PC-3 (cell line): ENCODE measurements at regions not wholly inside any gene's neighbourhood (a gene's known extent, or its start where the extent isn't known, plus 50 kb on each side); places are given as distances from the start of the nearest gene placed in this dataset.

Source experiments
- ATAC-seq: fragments of 200-7000 bp; cut with Tn5 transposase; 2 replicates; pipeline ENCODE4 v1.9.1; 2020; ENCODE audit warnings: mild to moderate bottlenecking, moderate library complexity
- BruUV-seq: library from RNA; stranded (reverse); fragments of 400-500 nt; replicated peaks from 2 replicates; lab custom pipeline; 2021; lab: Mats Ljungman, UMichigan
- CTCF ChIA-PET: fragments of 300-600 bp; sonication (Branson Sonifier 250); formaldehyde crosslinking; loops from one replicate; lab custom pipeline; 2022; ENCODE audit warnings: antibody characterized with exemption; lab: Charles Lee
- POLR2A ChIA-PET: fragments of 300-600 bp; sonication (Branson Sonifier 250); formaldehyde crosslinking; loops from one replicate; lab custom pipeline; 2022; ENCODE audit warnings: antibody characterized with exemption; ENCODE audit not compliant: unreplicated experiment; lab: Charles Lee
- DNase-seq: peaks from one replicate; pipeline ENCODE4 v3.0.0-alpha.2; 2015
- H2AFZ ChIP-seq: fragments of 300-600 bp; sonication (generic); 2 replicates; pipeline ENCODE4 v1.6.0; 2016; ENCODE audit warnings: antibody characterized with exemption, low read length
- H3F3A ChIP-seq: fragments of 300-600 bp; sonication (generic); one replicate; pipeline ENCODE4 v1.6.0; 2017; ENCODE audit warnings: antibody characterized with exemption, low read length, control low read depth, mild to moderate bottlenecking; ENCODE audit not compliant: unreplicated experiment
- H3K27ac ChIP-seq: fragments of 300-600 bp; sonication (generic); 2 replicates; pipeline ENCODE4 v1.5.1; 2016; ENCODE audit warnings: mild to moderate bottlenecking, low read length
- H3K27me3 ChIP-seq: fragments of 300-600 bp; sonication (generic); 2 replicates; pipeline ENCODE4 v1.6.1; 2016; ENCODE audit warnings: low read length, mixed read lengths
- H3K36me3 ChIP-seq: fragments of 300-600 bp; sonication (generic); 2 replicates; pipeline ENCODE4 v1.6.1; 2016; ENCODE audit warnings: low read depth, mixed run types, low read length, mixed read lengths
- H3K4me1 ChIP-seq: fragments of 300-600 bp; sonication (generic); 2 replicates; pipeline ENCODE4 v1.5.1; 2016; ENCODE audit warnings: low read length; ENCODE audit not compliant: insufficient read depth
- H3K4me2 ChIP-seq: fragments of 300-600 bp; sonication (generic); 2 replicates; pipeline ENCODE4 v1.6.0; 2016; ENCODE audit warnings: low read length
- H3K4me3 ChIP-seq: fragments of 300-600 bp; sonication (generic); 2 replicates; pipeline ENCODE4 v1.5.1; 2016; ENCODE audit warnings: mild to moderate bottlenecking, low read length, mixed read lengths
- H3K79me2 ChIP-seq: fragments of 300-600 bp; sonication (generic); 2 replicates; pipeline ENCODE4 v1.6.1; 2017; ENCODE audit warnings: low read length, mixed read lengths
- H3K9ac ChIP-seq: fragments of 300-600 bp; sonication (generic); 2 replicates; pipeline ENCODE4 v1.6.0; 2016; ENCODE audit warnings: mild to moderate bottlenecking, low read length
- H3K9me2 ChIP-seq: fragments of 300-600 bp; sonication (generic); replicated peaks from 2 replicates; pipeline ENCODE4 v1.6.1; 2016; ENCODE audit warnings: mixed run types, low read length, mixed read lengths
- H3K9me3 ChIP-seq: fragments of 300-600 bp; sonication (generic); 2 replicates; pipeline ENCODE4 v1.6.1; 2016; ENCODE audit warnings: low read length, mixed read lengths
- H4K20me1 ChIP-seq: fragments of 300-600 bp; sonication (generic); 2 replicates; pipeline ENCODE4 v1.6.1; 2016; ENCODE audit warnings: low read length, mixed read lengths
- EZH2 ChIP-seq: fragments of 300-600 bp; sonication (generic); IDR thresholded peaks from one replicate; pipeline ENCODE4 v1.6.1; 2017; ENCODE audit warnings: antibody characterized with exemption, mild to moderate bottlenecking, low read length; ENCODE audit not compliant: unreplicated experiment
- EZH2phosphoT487 ChIP-seq: fragments of 300-600 bp; sonication (generic); IDR thresholded peaks from 2 replicates; pipeline ENCODE4 v1.6.1; 2018; ENCODE audit warnings: mild to moderate bottlenecking, antibody characterized with exemption, low read length, borderline replicate concordance
- intact Hi-C: fragments of 100-400 bp; cut with micrococcal nuclease; formaldehyde crosslinking; loops from 2 replicates; pipeline ENCODE4 v1.9.0; 2023
- TF ChIP-seq, protein P1 (sequence below): fragments of 300-600 bp; sonication (generic); conservative IDR thresholded peaks from 2 replicates; pipeline ENCODE4 v1.5.1; 2017; ENCODE audit warnings: antibody characterized with exemption, low read depth, mild to moderate bottlenecking, low read length

GRCh38 chr17:13736916-13737315, 135.2 kb upstream of the HS3ST3A1 start:
- ATAC-seq: no peak
- no TSS peak for BruUV-seq

GRCh38 chr17:13740686-13741085, 139.0 kb upstream of the HS3ST3A1 start:
- H3K4me3 ChIP-seq: no peak overlapping the region
- ChIA-PET CTCF (no interaction called here), POLR2A (no interaction called here)
- no peaks in the 10 kb centered on the region for H3K79me2 ChIP-seq
- no TSS peak for BruUV-seq
- no peaks in the 10 kb centered on the region for H3K27me3 ChIP-seq
- H4K20me1 ChIP-seq: no peaks in the 10 kb centered on the region
- H2AFZ ChIP-seq: no peak overlapping the region
- no peaks in the 10 kb centered on the region for H3K36me3 ChIP-seq
- intact Hi-C loops: no loop called here
- no peak overlapping the region for H3K27ac ChIP-seq
- H3K9me3 ChIP-seq: 0 out of 2 replicates have a peak, but pooled peaks cover 3% of the 10 kb centered on the region
- no peaks in the 10 kb centered on the region for H3F3A ChIP-seq
- H3K4me1 ChIP-seq: peaks cover 6% of the 10 kb centered on the region; the same call in 1 of the 2 replicates
- ATAC-seq (no peak), DNase-seq (no peak)
- H3K9ac ChIP-seq: no peak overlapping the region
- no peaks in the 10 kb centered on the region for H3K9me2 ChIP-seq
- no peak overlapping the region for H3K4me2 ChIP-seq
- TF ChIP-seq, protein P1, sequence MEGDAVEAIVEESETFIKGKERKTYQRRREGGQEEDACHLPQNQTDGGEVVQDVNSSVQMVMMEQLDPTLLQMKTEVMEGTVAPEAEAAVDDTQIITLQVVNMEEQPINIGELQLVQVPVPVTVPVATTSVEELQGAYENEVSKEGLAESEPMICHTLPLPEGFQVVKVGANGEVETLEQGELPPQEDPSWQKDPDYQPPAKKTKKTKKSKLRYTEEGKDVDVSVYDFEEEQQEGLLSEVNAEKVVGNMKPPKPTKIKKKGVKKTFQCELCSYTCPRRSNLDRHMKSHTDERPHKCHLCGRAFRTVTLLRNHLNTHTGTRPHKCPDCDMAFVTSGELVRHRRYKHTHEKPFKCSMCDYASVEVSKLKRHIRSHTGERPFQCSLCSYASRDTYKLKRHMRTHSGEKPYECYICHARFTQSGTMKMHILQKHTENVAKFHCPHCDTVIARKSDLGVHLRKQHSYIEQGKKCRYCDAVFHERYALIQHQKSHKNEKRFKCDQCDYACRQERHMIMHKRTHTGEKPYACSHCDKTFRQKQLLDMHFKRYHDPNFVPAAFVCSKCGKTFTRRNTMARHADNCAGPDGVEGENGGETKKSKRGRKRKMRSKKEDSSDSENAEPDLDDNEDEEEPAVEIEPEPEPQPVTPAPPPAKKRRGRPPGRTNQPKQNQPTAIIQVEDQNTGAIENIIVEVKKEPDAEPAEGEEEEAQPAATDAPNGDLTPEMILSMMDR: no peak
- no peak for TF ChIP-seq EZH2phosphoT487

More at GRCh38 chr17:13736916-13737315, 135.2 kb upstream of the HS3ST3A1 start:
- Histone ChIP-seq H3K36me3 (no peaks in the 10 kb centered on the region), H4K20me1 (no peaks in the 10 kb centered on the region), H2AFZ (no peak overlapping the region), H3K9me3 (0 out of 2 replicates have a peak, but pooled peaks cover 3% of the 10 kb centered on the region), H3K4me1 (peaks cover 6% of the 10 kb centered on the region; the same call in 1 of the 2 replicates), H3K4me2 (no peak overlapping the region), H3K79me2 (no peaks in the 10 kb centered on the region), H3F3A (no peaks in the 10 kb centered on the region), H3K27ac (no peak overlapping the region), H3K4me3 (no peak overlapping the region), H3K9ac (no peak overlapping the region), H3K9me2 (no peaks in the 10 kb centered on the region), H3K27me3 (no peaks in the 10 kb centered on the region)
- peak; percentile 24 for DNase-seq
- ChIA-PET POLR2A (no interaction called here), CTCF (no interaction called here)
- TF ChIP-seq EZH2: no peak
- TF ChIP-seq, protein P1: no peak
- TF ChIP-seq EZH2phosphoT487: no peak
- intact Hi-C loops: no loop called here

GRCh38 chr17:13741744-13742143, 140.0 kb upstream of the HS3ST3A1 start:
- Histone ChIP-seq H3K27ac (no peak overlapping the region), H4K20me1 (no peaks in the 10 kb centered on the region), H3K36me3 (no peaks in the 10 kb centered on the region), H3K4me1 (peaks cover 3% of the 10 kb centered on the region; the same call in 1 of the 2 replicates), H3K27me3 (no peaks in the 10 kb centered on the region), H3K79me2 (no peaks in the 10 kb centered on the region), H2AFZ (peak overlapping the region; percentile 31; the same call in 1 of the 2 replicates), H3K9me2 (no peaks in the 10 kb centered on the region), H3F3A (no peaks in the 10 kb centered on the region), H3K9ac (no peak overlapping the region), H3K9me3 (0 out of 2 replicates have a peak, but pooled peaks cover 3% of the 10 kb centered on the region), H3K4me3 (no peak overlapping the region), H3K4me2 (no peak overlapping the region)
- ATAC-seq (no peak), DNase-seq (no peak)
- intact Hi-C loops: no loop called here
- ChIA-PET CTCF (no interaction called here), POLR2A (no interaction called here)
- TF ChIP-seq, protein P1: no peak
- TF ChIP-seq EZH2phosphoT487 (no peak), EZH2 (no peak)
- BruUV-seq: no TSS peak
